Mammary epithelial cell (primary cell): ENCODE measurements at regions not wholly inside any gene's neighbourhood (a gene's known extent, or its start where the extent isn't known, plus 50 kb on each side); places are given as distances from the start of the nearest gene placed in this dataset.

Source experiments
- CTCF ChIP-seq, 2 donors: IDR thresholded peaks in 1 of 2; conservative IDR thresholded peaks in 1 of 2; 2 replicates each; pipeline ENCODE4 v1.5.1; 2011 to 2012; ENCODE audit warnings: inconsistent platforms in 2 of 2, low read length in 2 of 2, mild to moderate bottlenecking in 2 of 2, control low read depth in 1 of 2, low read depth in 1 of 2; ENCODE audit not compliant: insufficient read depth in 1 of 2; ENCODE audit errors: extremely low read depth in 1 of 2
- EZH2 ChIP-seq: IDR thresholded peaks from 2 replicates; pipeline ENCODE4 v1.6.1; 2012; ENCODE audit warnings: low read length, inconsistent platforms, borderline replicate concordance

GRCh38 chr3:103516950-103517349 is 1082.1 kb downstream of the ZPLD1 start:
- TF ChIP-seq CTCF (conservative IDR thresholded peaks at IDR 0.05 in 1 of 2, IDR thresholded peaks at IDR 0.05 in 1 of 2; ENCODE audit: extremely low read depth in 1 of 2, insufficient read depth in 1 of 2, low read depth in 1 of 2, low read length in 2 of 2) (no peak), EZH2 (no peak)
